RWPE1 (cell line): ENCODE measurements at regions not wholly inside any gene's neighbourhood (a gene's known extent, or its start where the extent isn't known, plus 50 kb on each side); places are given as distances from the start of the nearest gene placed in this dataset.
A peak's percentile ranks its signal among the peaks of the same experiment; 100 is the strongest.

Experiments
- CTCF ChIA-PET: fragments of 350-600 bp; sonication (Branson Sonifier 250); formaldehyde crosslinking; extraction: SDS; loops from one replicate; lab custom pipeline; 2021; lab: Yijun Ruan, JAX
- POLR2A ChIA-PET: fragments of 400-600 bp; formaldehyde crosslinking; extraction: SDS; loops from one replicate; lab custom pipeline; 2020; ENCODE audit warnings: antibody characterized with exemption; ENCODE audit not compliant: low non-redundant PET; lab: Yijun Ruan, JAX
- DNase-seq: peaks from one replicate; pipeline ENCODE4 v3.0.0; 2012; ENCODE audit warnings: low spot score
- H3K27ac ChIP-seq: fragments of 450-650 bp; 2 replicates; pipeline ENCODE4 v1.5.1; 2017
- TF ChIP-seq, protein P1 (sequence below): fragments of 450-650 bp; conservative IDR thresholded peaks from 2 replicates; pipeline ENCODE4 v1.5.1; 2017; ENCODE audit warnings: low read depth, mild to moderate bottlenecking

DNA sequence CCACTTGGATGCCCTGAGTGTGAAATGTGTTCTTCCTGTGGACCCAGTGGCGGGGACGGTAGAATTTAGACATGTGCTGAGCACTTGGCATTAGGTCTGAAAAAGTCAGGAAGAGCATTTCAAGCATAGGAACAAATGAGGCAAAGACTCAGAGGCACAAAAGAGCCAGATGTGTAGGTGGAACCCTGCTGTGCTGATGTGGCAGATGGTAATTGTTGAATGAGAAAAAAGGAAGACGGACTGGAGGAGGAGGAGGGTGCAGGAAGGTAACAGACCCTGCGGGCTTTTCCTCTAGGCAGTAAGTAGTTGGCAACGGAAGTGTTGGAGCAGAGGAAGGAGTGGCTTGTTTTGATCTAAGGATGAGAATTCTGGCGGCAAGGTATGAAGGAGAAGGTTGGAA, 985.8 kb downstream of the TBC1D22A start:
- no peak for DNase-seq
- H3K27ac ChIP-seq, result no peak overlapping the region
- ChIA-PET POLR2A (no interaction called here), CTCF (no interaction called here)
- TF ChIP-seq, protein P1, sequence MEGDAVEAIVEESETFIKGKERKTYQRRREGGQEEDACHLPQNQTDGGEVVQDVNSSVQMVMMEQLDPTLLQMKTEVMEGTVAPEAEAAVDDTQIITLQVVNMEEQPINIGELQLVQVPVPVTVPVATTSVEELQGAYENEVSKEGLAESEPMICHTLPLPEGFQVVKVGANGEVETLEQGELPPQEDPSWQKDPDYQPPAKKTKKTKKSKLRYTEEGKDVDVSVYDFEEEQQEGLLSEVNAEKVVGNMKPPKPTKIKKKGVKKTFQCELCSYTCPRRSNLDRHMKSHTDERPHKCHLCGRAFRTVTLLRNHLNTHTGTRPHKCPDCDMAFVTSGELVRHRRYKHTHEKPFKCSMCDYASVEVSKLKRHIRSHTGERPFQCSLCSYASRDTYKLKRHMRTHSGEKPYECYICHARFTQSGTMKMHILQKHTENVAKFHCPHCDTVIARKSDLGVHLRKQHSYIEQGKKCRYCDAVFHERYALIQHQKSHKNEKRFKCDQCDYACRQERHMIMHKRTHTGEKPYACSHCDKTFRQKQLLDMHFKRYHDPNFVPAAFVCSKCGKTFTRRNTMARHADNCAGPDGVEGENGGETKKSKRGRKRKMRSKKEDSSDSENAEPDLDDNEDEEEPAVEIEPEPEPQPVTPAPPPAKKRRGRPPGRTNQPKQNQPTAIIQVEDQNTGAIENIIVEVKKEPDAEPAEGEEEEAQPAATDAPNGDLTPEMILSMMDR, result no peak

DNA sequence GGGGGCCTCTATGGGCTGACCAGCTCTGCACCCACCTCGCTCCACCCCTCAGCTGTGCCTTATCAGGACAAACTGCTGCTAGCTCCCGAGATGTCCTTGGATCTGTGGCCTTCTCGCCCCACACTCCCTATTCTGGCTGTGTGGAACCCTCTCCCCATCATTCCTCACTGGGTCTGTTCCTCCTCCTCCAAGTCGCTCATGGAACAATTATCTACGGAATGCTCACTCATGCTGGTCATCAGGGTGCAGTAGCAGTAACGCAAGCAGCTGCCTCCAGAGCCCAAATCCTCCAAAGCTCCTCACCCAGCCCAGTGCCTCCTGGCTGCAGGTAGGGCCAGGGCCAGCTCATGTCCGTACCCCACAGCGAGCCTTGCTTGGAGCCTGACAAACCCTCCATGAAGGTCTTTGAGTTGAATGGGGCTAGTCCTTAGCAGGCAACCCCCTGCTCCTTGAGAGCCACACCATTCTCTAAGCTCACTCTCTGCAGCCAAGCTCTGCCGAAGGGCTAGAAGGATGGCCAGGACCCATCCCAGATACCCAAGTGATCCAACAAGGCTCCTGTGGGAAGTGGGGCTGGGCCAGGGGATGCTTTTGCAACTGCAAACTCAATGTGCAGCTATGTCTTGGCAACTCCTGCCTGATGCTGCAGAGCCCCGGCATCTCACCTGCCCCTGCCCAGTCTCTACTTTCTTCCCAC, 977.8 kb downstream of the TBC1D22A start:
- CTCF ChIA-PET, result no interaction called here
- POLR2A ChIA-PET, result no interaction called here
- TF ChIP-seq, protein P1, result no peak
- no peak overlapping the region for H3K27ac ChIP-seq
- no peak for DNase-seq

DNA sequence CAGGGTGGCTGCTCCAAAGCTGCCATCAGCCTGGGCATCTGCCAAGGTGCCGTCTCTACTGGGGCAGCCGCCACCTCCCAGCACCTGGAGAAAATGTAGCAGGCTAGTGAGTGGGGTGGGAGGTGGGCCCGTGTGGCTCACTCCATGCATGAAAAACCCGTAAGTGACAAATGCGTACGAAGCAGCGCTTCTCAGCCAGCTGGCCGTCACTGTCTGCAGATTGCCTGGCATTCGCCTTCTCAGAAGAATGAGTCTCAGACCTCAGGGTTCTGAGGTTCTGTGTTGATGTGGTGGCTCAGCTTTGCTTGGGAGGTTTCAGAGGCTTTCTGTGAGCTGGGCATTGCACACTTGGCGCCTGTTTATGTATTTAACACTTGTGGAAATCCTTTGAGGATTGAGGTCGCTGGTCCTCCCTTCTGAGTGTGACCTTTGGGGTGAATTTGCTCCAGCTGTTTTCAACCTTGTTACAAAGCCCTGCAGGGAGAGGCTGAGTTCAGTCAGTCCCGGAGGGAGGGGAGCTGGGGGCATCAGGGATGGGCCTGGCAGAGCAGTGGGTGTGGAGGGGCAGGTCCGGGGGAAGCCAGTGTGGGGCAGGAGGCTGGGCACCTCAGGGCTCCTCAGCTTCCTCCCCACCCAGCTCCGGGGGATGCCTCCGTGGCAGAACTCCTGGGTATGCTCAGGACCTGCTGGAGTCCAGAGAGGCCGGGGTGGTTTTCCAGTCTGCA, 977.0 kb downstream of the TBC1D22A start:
- CTCF ChIA-PET, result no interaction called here
- TF ChIP-seq, protein P1, result no peak
- no peak overlapping the region for H3K27ac ChIP-seq
- POLR2A ChIA-PET, result no interaction called here
- DNase-seq, result no peak

DNA sequence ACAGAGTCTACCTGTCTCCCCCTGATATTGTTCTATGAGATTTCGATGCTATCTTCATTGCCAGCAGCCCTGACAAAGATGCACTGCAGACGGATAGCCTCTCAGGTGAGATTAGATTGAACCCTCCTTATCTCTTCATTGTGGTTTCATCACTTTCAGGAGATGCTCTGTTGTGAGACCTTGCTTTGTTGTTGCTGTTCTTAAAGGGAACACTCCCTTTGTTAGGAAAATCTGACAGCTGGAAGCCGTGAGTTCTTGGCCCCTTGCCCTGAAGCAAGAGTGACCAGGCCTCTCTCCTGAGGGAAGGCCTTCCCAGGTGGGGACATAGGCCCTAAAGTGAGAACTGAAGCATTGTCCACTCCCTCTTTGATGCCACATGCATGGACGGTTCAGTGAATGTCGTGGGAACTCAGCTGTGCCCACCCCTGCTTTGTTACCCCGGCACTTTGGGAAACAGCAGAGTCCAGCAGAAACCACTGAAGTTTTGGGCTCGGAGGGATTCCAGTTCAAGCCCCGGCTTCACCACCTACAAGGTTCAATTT, 976.1 kb downstream of the TBC1D22A start:
- TF ChIP-seq, protein P1, result no peak
- CTCF ChIA-PET, result no interaction called here
- POLR2A ChIA-PET, result no interaction called here
- H3K27ac ChIP-seq, result no peak overlapping the region
- DNase-seq, result no peak

DNA sequence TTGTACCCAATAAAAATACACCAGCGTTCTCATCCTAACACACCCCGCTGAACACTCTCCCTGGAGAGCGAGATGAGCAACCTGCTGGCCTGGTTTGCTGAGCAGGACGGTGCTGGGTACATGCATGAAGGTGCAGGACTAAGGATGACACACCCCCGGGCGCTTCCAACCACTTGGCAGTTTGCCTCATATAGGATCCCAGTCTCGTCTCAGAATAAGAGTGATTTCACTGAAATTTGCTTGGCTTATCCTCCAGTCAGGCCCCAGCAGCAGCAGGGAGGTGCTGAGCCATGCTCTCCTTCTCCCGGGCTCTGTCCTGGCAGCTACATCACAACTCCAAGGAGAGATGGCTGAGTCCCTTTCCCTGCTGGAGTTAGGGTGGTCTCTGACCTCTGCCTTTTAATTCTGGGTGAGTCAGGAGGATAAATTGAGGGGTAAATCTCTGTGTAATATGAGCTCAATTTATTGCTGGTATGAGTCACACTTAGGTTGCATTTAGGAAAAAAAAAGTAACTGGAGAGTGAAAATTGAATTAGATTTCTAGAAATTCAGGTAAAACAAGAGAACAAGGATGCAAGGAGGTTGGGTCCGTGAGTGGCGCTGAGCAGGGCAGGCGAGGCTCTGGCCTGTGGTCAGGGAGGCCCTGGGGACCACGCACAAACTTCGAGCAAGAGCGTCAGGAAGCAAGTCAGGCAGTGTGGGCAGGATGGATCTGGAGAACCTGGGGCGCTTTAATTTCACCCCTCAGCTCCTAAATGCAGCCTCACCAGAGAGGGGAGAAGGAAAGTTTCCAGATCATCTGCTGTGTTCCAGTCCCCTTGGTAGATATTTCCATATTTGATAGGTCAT, 974.0 kb downstream of the TBC1D22A start:
- DNase-seq, result no peak
- CTCF ChIA-PET, result no interaction called here
- peak overlapping the region; percentile 42; the same call in 1 of the 2 replicates for H3K27ac ChIP-seq
- POLR2A ChIA-PET, result interaction anchor here (0.6 kb wide), 1 partner anchor 1960 kb away, joined by 4 read pairs; no protein-coding TSS in a partner anchor
- TF ChIP-seq, protein P1, result no peak

DNA sequence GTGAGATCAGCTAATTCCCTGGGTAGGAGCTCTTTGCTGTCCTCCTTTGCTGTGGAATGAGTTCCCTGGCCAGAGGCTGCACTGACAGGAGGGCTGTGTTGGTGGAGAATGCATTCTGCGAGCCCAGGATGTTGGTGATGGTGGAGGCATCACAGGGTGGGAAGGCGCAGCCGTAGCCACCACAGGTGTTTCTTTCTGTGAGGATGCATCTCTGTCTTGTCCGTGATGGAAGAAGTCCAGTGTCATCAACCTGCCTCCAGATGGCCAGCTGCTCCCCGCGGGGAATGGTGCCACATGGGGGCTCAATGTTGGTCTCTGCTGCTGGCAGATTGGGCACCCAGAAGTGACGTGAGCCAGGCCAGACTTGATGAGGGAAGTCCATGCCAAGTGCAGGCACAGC, 972.1 kb downstream of the TBC1D22A start:
- POLR2A ChIA-PET, result no interaction called here
- TF ChIP-seq, protein P1, result no peak
- no peak overlapping the region for H3K27ac ChIP-seq
- no peak for DNase-seq
- CTCF ChIA-PET, result no interaction called here
